Vagina (tissue), 2 donors: ENCODE measurements at regions not wholly inside any gene's neighbourhood (a gene's known extent, or its start where the extent isn't known, plus 50 kb on each side); places are given as distances from the start of the nearest gene placed in this dataset.

Experiments used
- DNase-seq, 2 donors: peaks; one replicate each; pipeline ENCODE4 v3.0.0-alpha.2; 2017; ENCODE audit errors: extremely low spot score in 2 of 2
- H3K27ac ChIP-seq: fragments of 200-600 bp; sonication (generic); one replicate; pipeline ENCODE4 v1.5.1; 2019
- H3K27me3 ChIP-seq: fragments of 200-600 bp; sonication (generic); one replicate; pipeline ENCODE4 v1.5.1; 2019
- H3K36me3 ChIP-seq, 2 donors: fragments of 200-600 bp; sonication (generic); one replicate each; pipeline ENCODE4 v1.5.1; 2017 to 2019
- H3K4me1 ChIP-seq: fragments of 200-600 bp; sonication (generic); one replicate; pipeline ENCODE4 v1.5.1; 2019
- H3K4me3 ChIP-seq, 2 donors: fragments of 200-600 bp; sonication (generic); 1 replicate in 1 of 2; 2 replicates in 1 of 2; pipeline ENCODE4 v1.5.1; 2016 to 2019
- H3K9me3 ChIP-seq: fragments of 200-600 bp; sonication (generic); one replicate; pipeline ENCODE4 v1.5.1; 2019
- CTCF ChIP-seq, 3 experiments: fragments of 450-650 bp in 2 of 3; fragments of 200-600 bp in 1 of 3; sonication (generic) in 1 of 3; IDR thresholded peaks; one replicate each; pipeline ENCODE4 v1.5.1; 2017 to 2019; ENCODE audit warnings: antibody characterized with exemption in 3 of 3, mild to moderate bottlenecking in 2 of 3, moderate library complexity in 2 of 3
- POLR2A ChIP-seq, 2 donors: fragments of 450-650 bp; IDR thresholded peaks; one replicate each; pipeline ENCODE4 v1.6.1; 2017; ENCODE audit warnings: antibody characterized with exemption in 2 of 2, mild to moderate bottlenecking in 2 of 2, moderate library complexity in 2 of 2
- POLR2AphosphoS5 ChIP-seq, 2 donors: sonication (generic); formaldehyde crosslinking; IDR thresholded peaks; one replicate each; pipeline ENCODE4 v1.9.0; 2017; ENCODE audit warnings: antibody characterized with exemption in 2 of 2, mild to moderate bottlenecking in 2 of 2, low read depth in 1 of 2; ENCODE audit not compliant: insufficient read depth in 1 of 2
- intact Hi-C: fragments of 100-400 bp; cut with DNase I; formaldehyde crosslinking; loops from one replicate; pipeline ENCODE4 v1.15.1; 2023

DNA sequence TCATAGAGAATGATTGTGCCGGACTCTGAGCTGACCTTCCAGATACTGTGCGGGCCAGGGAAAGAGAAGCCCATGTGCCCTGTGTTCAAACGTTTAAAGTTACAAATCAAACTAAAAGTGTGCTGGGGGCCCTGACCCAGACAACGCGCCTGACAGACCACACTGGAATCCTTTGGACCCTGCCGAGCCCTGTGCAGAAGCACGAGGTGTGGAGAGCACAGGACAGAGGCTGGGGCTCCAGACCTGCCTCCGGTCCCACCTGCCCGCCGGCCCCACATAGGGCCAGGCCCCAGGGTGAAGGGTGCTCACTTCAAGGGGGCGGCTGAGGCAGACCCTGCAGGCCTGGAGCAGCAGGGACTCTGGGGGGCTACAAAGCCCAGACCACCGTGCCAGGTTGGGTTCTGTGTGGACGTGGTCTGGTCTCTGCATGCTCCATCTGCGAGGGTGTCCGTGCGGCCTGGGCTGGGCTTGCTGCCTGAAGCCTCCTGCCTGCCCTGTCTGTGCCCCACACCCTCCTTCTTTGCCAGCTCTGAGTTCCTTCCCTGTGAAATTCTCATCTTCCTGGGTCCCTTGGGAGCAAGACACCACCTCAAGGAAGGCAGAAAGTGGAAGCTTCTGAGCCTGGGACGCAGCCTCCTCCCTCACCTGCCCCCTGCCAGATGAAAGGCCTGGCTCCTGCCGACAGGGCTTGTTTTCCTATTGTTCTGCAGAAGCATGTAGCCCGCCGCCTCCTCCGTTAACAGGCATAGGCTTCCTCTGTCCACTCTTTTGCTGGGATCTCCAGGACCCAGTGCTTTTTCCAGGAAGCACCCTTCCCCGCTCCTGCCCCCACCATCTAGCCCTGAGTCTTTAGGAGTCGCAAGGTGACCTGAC is 186.2 kb downstream of the ERMARD start:
- Histone ChIP-seq H3K9me3 (no peaks in the 10 kb centered on the region), H3K27ac (no peak overlapping the region), H3K27me3 (no peaks in the 10 kb centered on the region), H3K36me3 (no peaks in the 10 kb centered on the region), H3K4me1 (no peaks in the 10 kb centered on the region), H3K4me3 (no peak overlapping the region)
- no peak for TF ChIP-seq POLR2AphosphoS5 (IDR thresholded peaks at IDR 0.05; ENCODE audit: insufficient read depth in 1 of 2, low read depth in 1 of 2)
- no peak for TF ChIP-seq POLR2A (IDR thresholded peaks at IDR 0.05)
- TF ChIP-seq CTCF (IDR thresholded peaks at IDR 0.05): no peak
- intact Hi-C loops: no loop called here
- peak; percentile 52 to 72 for DNase-seq

GRCh38 chr6:169936355-169936975 is 185.0 kb downstream of the ERMARD start:
- TF ChIP-seq POLR2A (IDR thresholded peaks at IDR 0.05): no peak
- TF ChIP-seq CTCF (IDR thresholded peaks at IDR 0.05): no peak
- Histone ChIP-seq H3K27me3 (no peaks in the 10 kb centered on the region), H3K4me3 (no peak overlapping the region), H3K4me1 (no peaks in the 10 kb centered on the region), H3K36me3 (no peaks in the 10 kb centered on the region), H3K27ac (no peak overlapping the region), H3K9me3 (no peaks in the 10 kb centered on the region)
- peak in 1 of 2 donors; percentile 75 for DNase-seq
- intact Hi-C loops: no loop called here

GRCh38 chr6:169935861-169936260 is 184.4 kb downstream of the ERMARD start:
- DNase-seq: peak in 1 of 2 donors; percentile 40
- TF ChIP-seq CTCF (IDR thresholded peaks at IDR 0.05) (no peak), POLR2A (IDR thresholded peaks at IDR 0.05) (no peak), POLR2AphosphoS5 (IDR thresholded peaks at IDR 0.05; ENCODE audit: insufficient read depth in 1 of 2, low read depth in 1 of 2) (no peak)
- Histone ChIP-seq H3K4me3 (no peak overlapping the region), H3K9me3 (no peaks in the 10 kb centered on the region), H3K27ac (no peak overlapping the region), H3K36me3 (no peaks in the 10 kb centered on the region), H3K4me1 (no peaks in the 10 kb centered on the region), H3K27me3 (no peaks in the 10 kb centered on the region)
- intact Hi-C loops: no loop called here

DNA sequence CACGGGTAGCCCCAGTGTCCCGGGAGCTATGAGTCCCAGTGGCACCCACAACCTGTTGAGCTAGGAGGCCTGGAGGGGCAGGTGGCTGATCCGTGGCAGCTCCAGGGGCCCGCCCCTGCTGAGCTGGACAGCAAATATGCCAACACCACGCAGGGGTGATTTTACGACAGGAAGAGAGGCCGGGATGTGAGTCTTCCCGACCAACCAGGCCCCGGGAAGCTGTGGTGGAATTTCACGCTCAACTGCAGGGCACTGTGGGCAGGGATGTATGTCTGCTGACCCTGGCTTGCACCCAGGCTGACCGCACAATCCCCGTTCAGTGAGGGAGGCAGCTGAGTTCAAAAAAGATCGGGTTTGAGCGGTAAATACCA is 183.9 kb downstream of the ERMARD start:
- no peaks in the 10 kb centered on the region for H3K9me3 ChIP-seq
- H3K27ac ChIP-seq: no peak overlapping the region
- no peak overlapping the region for H3K4me3 ChIP-seq
- intact Hi-C loops: no loop called here
- no peaks in the 10 kb centered on the region for H3K4me1 ChIP-seq
- TF ChIP-seq POLR2A (IDR thresholded peaks at IDR 0.05): no peak
- no peak for TF ChIP-seq POLR2AphosphoS5 (IDR thresholded peaks at IDR 0.05; ENCODE audit: insufficient read depth in 1 of 2, low read depth in 1 of 2)
- TF ChIP-seq CTCF (IDR thresholded peaks at IDR 0.05): no peak
- no peaks in the 10 kb centered on the region for H3K36me3 ChIP-seq
- H3K27me3 ChIP-seq: no peaks in the 10 kb centered on the region
- peak in 1 of 2 donors; percentile 69 for DNase-seq
